CD4-positive, alpha-beta T cell (primary cell): ENCODE measurements at regions not wholly inside any gene's neighbourhood (a gene's known extent, or its start where the extent isn't known, plus 50 kb on each side); places are given as distances from the start of the nearest gene placed in this dataset.
"Not testable (repeated sequence)": the region's sequence is repeated elsewhere in the genome, so short reads cannot be mapped to it uniquely, and the experiment has no call there.

Source experiments
- ATAC-seq: fragments of 200-7000 bp; cut with Tn5 transposase; one replicate; pipeline ENCODE4 v1.10.0; 2022; ENCODE audit warnings: mild to moderate bottlenecking; ENCODE audit not compliant: poor library complexity
- CTCF ChIA-PET: fragments of 350-600 bp; sonication (Branson Sonifier 250); formaldehyde crosslinking; loops from one replicate; lab custom pipeline; 2021; ENCODE audit warnings: antibody characterized with exemption, inconsistent platforms; lab: Charles Lee
- POLR2A ChIA-PET: fragments of 350-600 bp; sonication (Branson Sonifier 250); formaldehyde crosslinking; loops from one replicate; lab custom pipeline; 2021; ENCODE audit warnings: antibody characterized with exemption, inconsistent platforms; lab: Charles Lee
- DNase-seq, 14 experiments: peaks; one replicate each; pipeline ENCODE4 v3.0.0-alpha.2; 2013 to 2020; ENCODE audit warnings: mixed read lengths in 2 of 14
- H3K27ac ChIP-seq, 2 donors: one replicate each; pipeline versions ENCODE4 v1.5.1 to v1.7.0; 2013; ENCODE audit warnings: low read length in 2 of 2, low read depth in 1 of 2, mild to moderate bottlenecking in 1 of 2
- H3K27me3 ChIP-seq, 2 experiments: 1 replicate in 1 of 2; 2 replicates in 1 of 2; pipeline versions ENCODE4 v1.6.1 to v1.7.0; 2013; ENCODE audit warnings: low read length in 2 of 2, control low read depth in 1 of 2, mild to moderate bottlenecking in 1 of 2, moderate library complexity in 1 of 2; ENCODE audit not compliant: insufficient read depth in 2 of 2, control insufficient read depth in 1 of 2
- H3K36me3 ChIP-seq: one replicate; pipeline ENCODE4 v1.6.1; 2013; ENCODE audit warnings: low read length, control low read depth; ENCODE audit not compliant: insufficient read depth
- H3K4me1 ChIP-seq: one replicate; pipeline ENCODE4 v1.6.1; 2013; ENCODE audit warnings: low read length, control low read depth; ENCODE audit not compliant: insufficient read depth
- H3K4me3 ChIP-seq: one replicate; pipeline ENCODE4 v1.5.1; 2013; ENCODE audit warnings: mild to moderate bottlenecking, low read length, moderate library complexity
- H3K9me3 ChIP-seq, 2 experiments: 1 replicate in 1 of 2; 2 replicates in 1 of 2; pipeline versions ENCODE4 v1.6.1 to v1.7.0; 2013; ENCODE audit warnings: low read length in 2 of 2, mild to moderate bottlenecking in 2 of 2, control low read depth in 1 of 2, moderate library complexity in 1 of 2; ENCODE audit not compliant: control insufficient read depth in 1 of 2, insufficient read depth in 1 of 2
- H3K27ac Mint-ChIP-seq: one replicate; pipeline ENCODE4 v1.8.0; 2020; ENCODE audit warnings: mixed read lengths
- H3K27me3 Mint-ChIP-seq: one replicate; pipeline ENCODE4 v1.8.0; 2021; ENCODE audit warnings: mixed read lengths
- H3K36me3 Mint-ChIP-seq: one replicate; pipeline ENCODE4 v1.8.0; 2021; ENCODE audit warnings: low read depth, mixed read lengths
- H3K4me1 Mint-ChIP-seq: one replicate; pipeline ENCODE4 v1.8.0; 2021; ENCODE audit warnings: low read depth, mixed read lengths
- H3K4me3 Mint-ChIP-seq: one replicate; pipeline ENCODE4 v1.8.0; 2020; ENCODE audit warnings: mild to moderate bottlenecking, mixed read lengths
- H3K9me3 Mint-ChIP-seq: one replicate; pipeline ENCODE4 v1.8.0; 2020; ENCODE audit warnings: mixed read lengths
- intact Hi-C, 2 experiments: fragments of 100-400 bp; cut with DNase I in 1 of 2; cut with micrococcal nuclease in 1 of 2; formaldehyde crosslinking; loops; one replicate each; pipeline versions ENCODE4 v1.15.1 to v1.9.0; 2023 to 2025; cut with DNase I, micrococcal nuclease
- TF ChIP-seq, protein P1 (sequence below): fragments of 200-600 bp; IDR thresholded peaks from one replicate; pipeline ENCODE4 v1.8.0; 2022; ENCODE audit warnings: antibody characterized with exemption, mild to moderate bottlenecking

DNA sequence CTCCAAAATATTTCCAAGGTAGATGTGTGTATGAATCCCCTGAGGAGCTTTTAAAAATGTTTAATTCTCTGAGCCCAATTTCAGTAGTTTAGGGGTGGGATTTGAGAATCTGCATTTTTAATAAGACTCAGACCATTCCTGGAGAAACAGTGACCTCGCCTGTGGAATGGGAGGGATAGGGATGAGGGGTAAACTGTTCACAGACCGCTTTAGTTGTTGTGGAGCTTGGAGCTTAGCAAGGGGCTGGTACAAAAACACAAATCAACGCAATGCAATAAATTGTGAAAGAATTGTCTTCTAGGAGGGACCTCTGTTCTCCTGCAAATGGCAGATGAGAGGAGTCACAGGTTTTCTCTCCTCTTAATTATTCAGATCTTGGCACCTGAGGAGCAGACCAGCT, 239.3 kb upstream of the SULF2 start:
- TF ChIP-seq, protein P1, sequence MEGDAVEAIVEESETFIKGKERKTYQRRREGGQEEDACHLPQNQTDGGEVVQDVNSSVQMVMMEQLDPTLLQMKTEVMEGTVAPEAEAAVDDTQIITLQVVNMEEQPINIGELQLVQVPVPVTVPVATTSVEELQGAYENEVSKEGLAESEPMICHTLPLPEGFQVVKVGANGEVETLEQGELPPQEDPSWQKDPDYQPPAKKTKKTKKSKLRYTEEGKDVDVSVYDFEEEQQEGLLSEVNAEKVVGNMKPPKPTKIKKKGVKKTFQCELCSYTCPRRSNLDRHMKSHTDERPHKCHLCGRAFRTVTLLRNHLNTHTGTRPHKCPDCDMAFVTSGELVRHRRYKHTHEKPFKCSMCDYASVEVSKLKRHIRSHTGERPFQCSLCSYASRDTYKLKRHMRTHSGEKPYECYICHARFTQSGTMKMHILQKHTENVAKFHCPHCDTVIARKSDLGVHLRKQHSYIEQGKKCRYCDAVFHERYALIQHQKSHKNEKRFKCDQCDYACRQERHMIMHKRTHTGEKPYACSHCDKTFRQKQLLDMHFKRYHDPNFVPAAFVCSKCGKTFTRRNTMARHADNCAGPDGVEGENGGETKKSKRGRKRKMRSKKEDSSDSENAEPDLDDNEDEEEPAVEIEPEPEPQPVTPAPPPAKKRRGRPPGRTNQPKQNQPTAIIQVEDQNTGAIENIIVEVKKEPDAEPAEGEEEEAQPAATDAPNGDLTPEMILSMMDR: no peak
- Histone ChIP-seq H3K4me1 (no peaks in the 10 kb centered on the region), H3K9me3 (peaks cover 0 to 9% of the 10 kb centered on the region in 2 experiments), H3K4me3 (no peak overlapping the region), H3K27ac (no peak overlapping the region), H3K27me3 (peaks cover 4 to 8% of the 10 kb centered on the region in 2 experiments), H3K36me3 (no peaks in the 10 kb centered on the region)
- intact Hi-C loops: no loop called here
- ATAC-seq (no peak), DNase-seq (no peak)
- ChIA-PET POLR2A (no interaction called here), CTCF (no interaction called here)
- Mint-ChIP-seq H3K9me3 (no peaks in the 10 kb centered on the region), H3K4me1 (no peaks in the 10 kb centered on the region), H3K27ac (no peak overlapping the region), H3K36me3 (no peaks in the 10 kb centered on the region), H3K27me3 (peaks cover 32% of the 10 kb centered on the region), H3K4me3 (no peak overlapping the region)

DNA sequence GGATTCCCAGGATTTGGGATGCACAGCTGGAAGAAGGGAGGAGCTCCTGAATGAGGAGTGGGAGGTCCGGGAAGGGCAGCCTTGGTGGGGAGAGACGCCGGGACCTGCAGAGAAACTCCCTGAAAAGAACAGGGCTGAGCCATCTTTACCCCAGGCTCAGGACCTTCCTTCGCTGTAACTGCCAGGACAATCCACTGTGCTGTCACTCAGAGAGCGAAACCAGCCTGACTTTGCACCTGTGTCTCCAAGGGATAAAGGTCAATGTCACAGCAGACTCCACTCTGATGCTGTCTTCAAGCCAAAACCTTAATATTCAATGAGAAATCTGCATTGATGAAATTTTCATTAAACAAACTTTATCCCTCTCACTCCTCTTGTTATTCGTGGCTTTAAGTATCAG, 235.4 kb upstream of the SULF2 start:
- H3K9me3 Mint-ChIP-seq, H3K4me1 Mint-ChIP-seq, H3K36me3 ChIP-seq, CTCF ChIA-PET, POLR2A ChIA-PET, ATAC-seq, H3K4me3 Mint-ChIP-seq, DNase-seq, H3K4me1 ChIP-seq, H3K9me3 ChIP-seq, H3K4me3 ChIP-seq, intact Hi-C loops, H3K27ac ChIP-seq, H3K27ac Mint-ChIP-seq, H3K36me3 Mint-ChIP-seq: not testable (repeated sequence)
- peaks cover 37% of the 10 kb centered on the region for H3K27me3 Mint-ChIP-seq
- peaks cover 4 to 12% of the 10 kb centered on the region in 2 experiments for H3K27me3 ChIP-seq

DNA sequence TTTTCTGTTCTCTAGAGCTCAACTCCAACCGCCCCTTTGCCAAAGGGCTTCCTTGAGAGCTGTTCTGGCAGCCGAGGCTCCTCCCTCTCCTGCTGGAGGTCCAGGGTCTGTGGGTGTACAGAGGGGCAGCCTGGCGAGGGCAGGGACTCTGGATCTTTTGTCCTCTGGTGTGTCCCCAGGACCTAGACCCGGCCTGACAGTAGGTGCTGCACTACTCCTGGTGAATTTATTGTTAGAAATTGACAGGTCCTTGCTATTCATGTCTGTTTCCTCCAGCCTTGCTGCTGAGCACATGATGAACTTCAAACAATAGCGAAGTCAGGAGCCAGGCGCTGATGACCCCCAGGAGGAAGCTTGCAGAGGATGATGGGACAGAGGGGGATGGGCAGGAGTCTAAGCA, 234.7 kb upstream of the SULF2 start:
- Histone ChIP-seq H3K9me3 (peaks cover 0 to 5% of the 10 kb centered on the region in 2 experiments), H3K27me3 (peaks cover 4 to 12% of the 10 kb centered on the region in 2 experiments), H3K27ac (no peak overlapping the region), H3K4me3 (no peak overlapping the region), H3K36me3 (no peaks in the 10 kb centered on the region), H3K4me1 (no peaks in the 10 kb centered on the region)
- peaks cover 39% of the 10 kb centered on the region for H3K27me3 Mint-ChIP-seq
- ChIA-PET POLR2A (no interaction called here), CTCF (no interaction called here)
- no peak overlapping the region for H3K4me3 Mint-ChIP-seq
- H3K27ac Mint-ChIP-seq: no peak overlapping the region
- TF ChIP-seq, protein P1: no peak
- no peaks in the 10 kb centered on the region for H3K4me1 Mint-ChIP-seq
- no peak for ATAC-seq
- H3K36me3 Mint-ChIP-seq: no peaks in the 10 kb centered on the region
- DNase-seq: no peak
- H3K9me3 Mint-ChIP-seq: no peaks in the 10 kb centered on the region
- intact Hi-C loops: no loop called here

DNA sequence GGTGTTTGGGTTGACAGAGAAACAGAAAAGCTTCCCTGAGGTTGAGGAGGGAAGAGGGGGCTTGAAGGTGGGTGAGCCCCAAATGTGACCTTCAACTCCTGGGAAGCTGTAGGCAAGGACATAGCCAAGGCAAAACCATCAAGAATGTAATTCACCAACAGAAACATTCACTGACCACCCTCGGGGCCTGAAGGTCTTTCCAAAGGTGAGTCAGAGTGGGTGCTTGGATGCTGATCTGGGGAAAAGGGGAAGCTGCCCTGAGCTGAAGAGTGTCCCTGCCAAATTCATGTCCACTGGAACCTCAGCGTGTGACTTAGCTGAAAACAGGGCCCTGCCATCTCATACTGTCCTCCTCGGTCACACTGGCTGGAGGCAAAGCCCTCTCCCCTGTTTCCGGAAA, 234.2 kb upstream of the SULF2 start:
- intact Hi-C loops: no loop called here
- H3K9me3 ChIP-seq: peaks cover 0 to 4% of the 10 kb centered on the region in 2 experiments
- CTCF ChIA-PET: no interaction called here
- no peak overlapping the region for H3K4me3 ChIP-seq
- peaks cover 4 to 12% of the 10 kb centered on the region in 2 experiments for H3K27me3 ChIP-seq
- no peak overlapping the region for H3K27ac Mint-ChIP-seq
- DNase-seq: no peak
- TF ChIP-seq, protein P1: no peak
- no peak overlapping the region for H3K27ac ChIP-seq
- H3K36me3 ChIP-seq: no peaks in the 10 kb centered on the region
- H3K9me3 Mint-ChIP-seq: no peaks in the 10 kb centered on the region
- H3K4me3 Mint-ChIP-seq: no peak overlapping the region
- no peaks in the 10 kb centered on the region for H3K36me3 Mint-ChIP-seq
- no peak for ATAC-seq
- POLR2A ChIA-PET: no interaction called here
- H3K4me1 ChIP-seq: no peaks in the 10 kb centered on the region
- H3K4me1 Mint-ChIP-seq: no peaks in the 10 kb centered on the region
- H3K27me3 Mint-ChIP-seq: peaks cover 39% of the 10 kb centered on the region

DNA sequence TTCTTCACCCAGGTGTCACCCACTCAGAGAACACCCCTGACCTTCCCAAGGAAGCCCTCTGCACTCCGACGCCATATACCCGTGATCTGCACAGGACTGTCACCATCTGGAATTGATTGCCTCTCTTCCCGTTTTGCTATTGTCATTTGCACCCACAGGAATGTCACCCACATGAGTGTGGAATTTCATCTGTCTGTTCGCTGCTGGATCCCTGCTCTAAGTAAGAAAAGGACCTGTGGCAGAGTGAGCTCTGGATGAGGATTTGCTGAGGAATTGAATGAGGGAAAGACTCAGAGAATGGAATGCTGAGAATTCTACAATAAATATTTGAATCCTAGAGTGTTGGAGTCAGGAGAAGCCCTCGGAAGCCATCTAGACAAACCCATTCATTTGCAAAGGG, 233.6 kb upstream of the SULF2 start:
- ATAC-seq, H3K9me3 ChIP-seq, H3K36me3 Mint-ChIP-seq, H3K4me1 ChIP-seq, H3K4me1 Mint-ChIP-seq, CTCF ChIA-PET, H3K9me3 Mint-ChIP-seq, H3K4me3 Mint-ChIP-seq, H3K27ac Mint-ChIP-seq, H3K4me3 ChIP-seq, H3K36me3 ChIP-seq, DNase-seq, intact Hi-C loops, POLR2A ChIA-PET, H3K27ac ChIP-seq: not testable (repeated sequence)
- H3K27me3 Mint-ChIP-seq: peaks cover 39% of the 10 kb centered on the region
- peaks cover 4 to 12% of the 10 kb centered on the region in 2 experiments for H3K27me3 ChIP-seq
